ENCODE measurements at regions not wholly inside any gene's neighbourhood (a gene's known extent, or its start where the extent isn't known, plus 50 kb on each side); places are given as distances from the start of the nearest gene placed in this dataset.
A peak's percentile ranks its signal among the peaks of the same experiment; 100 is the strongest.
"Not testable (repeated sequence)": the region's sequence is repeated elsewhere in the genome, so short reads cannot be mapped to it uniquely, and the experiment has no call there.

DNA sequence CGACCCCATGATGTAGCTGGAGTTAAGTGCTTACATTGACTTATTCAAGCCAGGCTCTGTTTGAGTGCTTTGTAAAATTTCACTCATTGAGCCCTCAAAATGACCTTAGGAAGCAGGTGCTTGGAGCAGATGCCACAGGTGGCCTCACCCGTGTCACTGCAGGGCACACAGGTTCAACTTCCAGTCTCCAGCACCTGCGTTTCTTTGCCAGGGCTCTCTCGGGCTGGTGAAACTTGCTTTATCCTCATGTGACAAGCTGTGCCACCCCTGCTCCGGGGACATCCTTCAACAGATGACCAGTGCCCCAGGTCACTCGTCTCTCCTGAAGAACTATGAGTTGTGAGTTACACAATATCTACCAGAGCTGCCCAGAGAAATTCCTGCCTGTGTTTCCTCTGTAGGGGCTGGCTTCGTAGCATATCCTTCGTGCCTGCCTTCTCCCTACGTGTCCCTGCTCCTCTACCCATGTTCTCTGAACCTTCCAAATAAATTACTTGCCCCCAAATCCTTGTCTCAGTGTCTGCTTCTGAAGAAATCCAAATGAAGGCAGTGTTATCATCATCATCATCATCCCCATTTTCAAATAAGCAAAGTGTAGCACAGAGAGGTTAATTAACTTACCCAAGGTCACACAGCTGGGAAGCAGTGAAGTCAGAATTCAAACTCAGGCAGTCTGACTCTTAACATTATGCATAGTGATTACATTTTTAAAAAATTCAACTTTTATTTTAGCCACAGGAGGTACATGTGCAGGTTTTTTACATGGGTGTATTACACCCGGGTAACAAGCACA, 352.5 kb downstream of the NPIPA8 start:
- no peak for DNase-seq (ENCODE audit: low read depth)

DNA sequence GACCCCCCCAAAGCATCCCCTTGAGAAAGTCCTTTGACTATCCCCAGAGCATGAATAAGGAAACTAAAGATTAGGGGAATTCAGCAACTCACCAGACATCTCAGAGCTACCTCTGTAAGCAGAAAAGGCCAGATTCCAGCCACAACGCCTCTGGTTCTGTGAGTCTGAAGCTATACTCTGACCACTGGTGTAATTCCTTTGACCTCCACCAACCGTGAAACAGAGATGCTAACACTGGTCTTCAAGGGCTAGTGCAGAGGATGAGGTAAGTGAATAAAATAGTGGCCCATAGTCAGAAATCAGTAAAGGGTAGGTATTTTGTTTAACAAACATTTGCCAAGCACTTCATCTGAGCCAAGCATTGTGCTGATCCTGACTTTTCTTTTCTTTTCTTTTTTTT, 353.4 kb downstream of the NPIPA8 start:
- peak; percentile 0 for DNase-seq (ENCODE audit: low read depth)

DNA sequence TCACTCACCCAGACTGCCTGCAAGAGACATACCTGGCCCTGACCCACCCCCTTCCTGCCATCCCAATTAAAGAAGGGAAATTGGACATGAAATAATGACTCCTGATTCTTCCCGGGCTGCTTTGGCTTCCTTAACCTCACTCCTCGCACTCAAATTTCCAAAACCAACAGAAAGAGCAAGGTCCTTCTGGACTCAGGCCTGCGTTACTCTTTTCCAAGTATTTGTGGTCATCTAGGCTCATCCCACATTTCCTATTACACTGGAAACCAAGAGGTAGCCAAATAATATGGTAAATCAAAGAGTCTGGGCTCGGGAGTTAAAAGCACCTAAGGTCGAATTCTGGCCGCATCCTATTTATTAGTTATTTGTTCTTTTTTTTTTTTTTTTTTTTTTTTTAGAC, 359.3 kb downstream of the NPIPA8 start:
- DNase-seq (ENCODE audit: low read depth): no peak

DNA sequence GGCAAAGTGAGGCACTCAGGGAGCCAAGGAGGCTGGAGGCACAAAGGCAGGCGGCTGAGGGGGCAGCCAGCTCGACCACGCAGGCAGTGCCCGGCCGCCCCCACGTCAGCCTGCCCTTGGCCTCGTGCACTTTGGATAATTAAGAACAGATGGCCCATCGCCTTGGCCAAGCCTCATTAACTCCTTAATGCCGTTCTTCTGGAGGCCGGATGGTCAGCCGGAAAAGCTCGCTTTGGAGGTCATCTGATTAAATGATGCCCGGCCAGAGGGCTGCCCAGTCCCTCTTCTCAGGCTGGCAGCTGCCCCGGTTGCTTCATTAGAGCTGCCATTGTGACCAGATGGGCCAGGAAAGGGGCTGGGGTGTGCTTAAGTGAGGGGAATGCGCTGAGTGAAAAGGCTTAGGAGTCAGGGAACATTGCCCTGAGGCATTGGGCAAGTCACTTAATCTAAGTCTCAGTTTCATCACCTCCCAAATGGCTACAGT, 364.0 kb downstream of the NPIPA8 start:
- DNase-seq (ENCODE audit: low read depth): no peak

DNA sequence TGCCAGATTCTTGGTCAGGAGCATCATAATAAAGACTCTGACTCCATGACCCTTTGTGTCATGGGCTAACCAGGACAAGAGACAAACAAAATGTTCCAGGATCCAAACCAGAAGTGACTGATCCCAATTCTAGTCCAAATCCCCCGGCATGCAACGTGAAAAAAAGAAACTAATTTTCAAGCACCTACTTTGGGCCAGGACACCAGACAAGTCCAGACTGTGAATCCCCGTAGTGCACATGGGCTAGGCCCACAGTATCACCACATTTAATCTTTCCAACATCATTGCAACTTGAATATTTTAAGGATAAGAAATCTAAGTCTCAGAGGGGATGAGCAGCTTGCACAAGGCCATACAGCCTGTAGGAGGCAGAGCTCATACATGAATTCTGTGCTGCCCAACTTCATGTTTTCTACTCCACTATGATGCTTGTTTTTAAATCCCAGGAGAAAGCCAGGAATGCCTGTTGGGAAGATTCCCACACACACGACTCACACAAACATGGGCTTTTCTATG, 365.7 kb downstream of the NPIPA8 start:
- DNase-seq (ENCODE audit: low read depth): no peak

DNA sequence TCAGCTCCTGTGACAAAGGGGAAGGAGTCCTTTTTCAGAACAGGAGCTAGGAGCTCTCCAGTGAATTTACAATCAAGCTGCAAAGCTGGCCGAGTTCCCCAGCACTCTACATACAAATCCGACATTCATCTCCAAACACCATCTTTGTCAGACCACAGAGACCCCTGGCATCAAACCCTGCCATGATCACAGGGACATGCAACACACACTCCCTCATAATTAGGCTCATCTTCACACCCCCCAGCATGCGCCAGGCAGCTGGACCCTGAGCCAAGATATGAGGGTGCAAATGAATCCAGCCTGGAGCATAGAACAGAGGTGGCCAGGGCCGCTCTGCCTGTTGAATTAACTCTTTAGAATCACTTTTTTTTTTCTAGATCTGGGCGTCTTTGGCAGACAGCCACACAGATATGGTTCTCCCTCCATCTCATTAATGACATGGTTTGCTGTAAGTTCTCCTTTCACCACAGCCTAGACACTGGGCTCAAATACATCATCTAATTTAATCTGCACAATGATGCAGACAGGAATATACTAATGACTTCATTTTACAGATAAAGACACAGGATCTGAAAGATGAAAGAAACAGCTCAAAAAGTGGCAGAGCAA, 366.3 kb downstream of the NPIPA8 start:
- no peak for DNase-seq (ENCODE audit: low read depth)

DNA sequence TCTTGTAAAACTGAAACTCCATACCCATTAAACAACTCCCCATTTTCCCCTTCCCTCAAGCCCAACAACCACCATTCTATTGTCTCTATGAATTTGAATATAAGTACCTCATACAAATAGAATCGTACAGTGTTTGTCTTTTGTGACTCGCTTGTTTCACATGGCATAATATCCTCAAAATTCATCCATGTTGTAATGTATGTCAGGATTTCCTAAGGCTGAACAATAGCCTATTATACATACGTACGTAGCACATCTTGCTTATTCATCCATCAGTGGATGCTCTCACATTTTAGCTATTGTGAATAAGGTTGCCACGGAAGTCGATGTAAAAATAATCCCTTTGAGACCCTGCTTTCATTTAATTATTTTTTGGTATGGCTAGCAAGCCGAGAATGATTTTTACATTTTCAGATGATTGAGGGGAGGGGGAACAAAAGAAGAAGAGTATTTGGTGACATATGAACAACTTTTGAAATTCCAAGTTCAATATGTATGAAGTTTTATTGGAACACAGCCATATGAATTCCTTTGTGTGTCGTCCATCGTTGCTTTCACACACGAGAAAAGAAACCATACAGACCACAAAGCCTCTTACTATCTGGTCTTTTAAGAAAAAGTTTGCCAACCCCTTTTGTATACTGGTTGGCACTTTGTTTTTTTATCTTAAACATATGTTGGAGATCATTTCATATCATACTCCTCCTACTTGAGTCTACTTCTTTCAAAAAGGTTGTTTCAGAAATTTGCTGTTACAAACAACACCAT, 371.2 kb downstream of the NPIPA8 start:
- DNase-seq (ENCODE audit: low read depth): no peak

DNA sequence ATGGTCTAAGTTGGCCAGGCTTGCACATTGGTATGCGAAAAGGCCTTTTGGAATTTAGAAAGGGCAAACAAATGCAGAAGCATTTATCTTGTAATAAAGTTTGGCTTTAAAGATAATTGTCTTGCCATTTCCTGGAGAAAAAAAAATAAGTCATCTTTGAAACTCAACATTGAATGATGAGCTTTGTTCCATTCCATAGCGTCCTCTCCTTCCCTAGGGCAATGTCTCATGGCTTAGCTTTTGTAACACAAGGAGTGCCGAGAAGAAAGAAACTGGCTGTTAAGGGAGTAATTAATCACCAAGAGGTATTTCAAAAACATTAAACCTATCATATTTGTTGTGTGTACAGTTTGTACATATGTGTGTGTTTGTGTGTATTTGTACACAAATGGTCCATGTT, 372.3 kb downstream of the NPIPA8 start:
- DNase-seq (ENCODE audit: low read depth): no peak

DNA sequence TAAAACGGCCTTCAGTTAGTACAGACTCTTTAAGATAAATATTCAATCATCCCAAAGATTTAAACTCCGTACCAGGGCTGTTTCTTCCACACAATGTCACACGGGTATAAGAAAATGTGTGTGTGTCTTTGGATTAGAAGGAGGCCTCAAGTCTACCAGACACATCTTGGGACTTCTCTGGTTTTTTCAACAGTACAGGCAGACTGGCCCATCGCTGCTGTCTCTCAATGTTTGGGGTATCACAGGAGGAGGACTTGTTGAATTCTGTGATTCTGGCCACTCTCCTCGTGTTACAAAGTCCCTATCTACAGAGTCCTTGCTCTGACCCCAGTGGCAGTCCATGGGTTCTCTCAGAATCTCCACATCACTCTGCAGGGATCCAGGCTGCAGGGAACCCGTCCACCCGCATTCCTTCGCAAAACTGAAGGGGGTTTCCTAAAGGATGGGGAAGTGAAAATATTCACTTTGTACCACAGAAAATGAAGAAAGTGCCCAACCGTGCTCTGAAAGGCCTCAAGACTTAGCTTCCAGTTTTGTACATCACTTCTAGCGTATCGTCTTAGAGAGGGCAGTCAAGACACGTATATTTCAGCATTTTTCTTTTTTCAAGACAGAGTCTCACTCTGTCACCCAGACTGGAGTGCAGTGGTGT, 373.2 kb downstream of the NPIPA8 start:
- no peak for DNase-seq (ENCODE audit: low read depth)

DNA sequence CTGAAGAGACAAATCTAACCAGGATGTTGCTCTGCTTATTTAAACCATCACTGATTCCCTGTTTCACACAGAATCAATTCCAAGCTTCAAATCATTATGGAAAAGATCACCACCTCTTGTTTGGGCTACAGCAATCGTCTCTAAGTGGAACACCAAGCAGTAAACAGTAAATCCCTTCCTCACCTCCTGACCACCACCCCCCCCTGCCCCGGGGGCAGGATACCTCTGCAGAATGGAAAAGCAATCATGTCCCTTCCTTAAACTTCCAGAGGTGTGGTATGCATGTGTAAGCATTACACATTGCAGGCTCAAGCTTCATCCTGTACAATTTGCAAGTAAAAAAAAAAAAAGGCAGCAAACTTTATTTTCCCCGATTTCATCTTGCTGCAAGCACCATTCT, 373.8 kb downstream of the NPIPA8 start:
- DNase-seq (ENCODE audit: low read depth): no peak

DNA sequence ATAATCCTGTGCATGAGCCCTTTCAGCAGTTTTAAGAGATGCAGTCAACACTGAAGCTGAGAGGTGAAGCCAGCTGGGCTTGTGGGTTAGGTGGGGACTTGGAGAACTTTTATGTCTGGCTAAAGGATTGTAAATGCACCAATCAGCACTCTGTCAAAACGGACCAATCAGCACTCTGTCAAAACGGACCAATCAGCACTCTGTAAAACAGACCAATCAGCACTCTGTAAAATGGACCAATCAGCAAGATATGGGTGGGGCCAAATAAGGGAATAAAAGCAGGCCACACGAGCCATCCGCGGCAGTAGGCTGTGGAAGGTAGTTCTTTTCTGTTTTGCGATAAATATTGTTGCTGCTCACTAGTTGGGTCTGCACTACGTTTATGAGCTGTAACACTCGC, 374.7 kb downstream of the NPIPA8 start:
- DNase-seq (ENCODE audit: low read depth): not testable (repeated sequence)

DNA sequence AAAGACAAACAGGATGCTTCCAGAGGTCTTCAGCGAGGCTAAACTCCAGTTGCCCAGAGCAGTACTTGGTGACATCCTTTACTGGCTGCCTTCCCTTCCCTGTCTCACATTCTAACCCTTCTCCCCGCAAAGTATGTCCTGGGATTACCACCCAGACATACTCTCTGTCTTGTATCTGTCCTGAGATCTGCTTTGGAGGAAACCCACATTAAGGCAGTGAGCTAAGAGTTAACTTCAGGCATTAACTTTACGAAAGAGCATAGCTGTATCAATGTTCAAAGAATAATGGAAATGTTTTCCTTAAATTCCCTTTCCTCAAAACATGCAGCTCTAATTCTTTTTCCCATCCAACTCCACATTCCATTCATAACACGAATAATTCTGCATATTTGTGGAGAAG, 385.2 kb downstream of the NPIPA8 start:
- DNase-seq (ENCODE audit: low read depth): no peak

DNA sequence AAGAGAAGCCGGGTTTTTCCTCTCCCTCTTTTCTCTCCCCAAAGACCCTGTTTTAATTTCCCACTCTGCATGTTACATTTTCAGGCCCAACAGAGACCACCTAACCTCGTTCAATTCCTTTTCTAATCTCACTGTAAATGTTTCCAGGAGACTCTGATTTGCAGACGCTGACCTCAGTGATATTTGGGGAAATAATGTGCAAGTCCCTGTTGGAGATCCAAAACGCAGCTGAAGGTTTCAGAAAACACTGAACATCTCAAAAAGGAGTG, 386.6 kb downstream of the NPIPA8 start:
- no peak for DNase-seq (ENCODE audit: low read depth)

DNA sequence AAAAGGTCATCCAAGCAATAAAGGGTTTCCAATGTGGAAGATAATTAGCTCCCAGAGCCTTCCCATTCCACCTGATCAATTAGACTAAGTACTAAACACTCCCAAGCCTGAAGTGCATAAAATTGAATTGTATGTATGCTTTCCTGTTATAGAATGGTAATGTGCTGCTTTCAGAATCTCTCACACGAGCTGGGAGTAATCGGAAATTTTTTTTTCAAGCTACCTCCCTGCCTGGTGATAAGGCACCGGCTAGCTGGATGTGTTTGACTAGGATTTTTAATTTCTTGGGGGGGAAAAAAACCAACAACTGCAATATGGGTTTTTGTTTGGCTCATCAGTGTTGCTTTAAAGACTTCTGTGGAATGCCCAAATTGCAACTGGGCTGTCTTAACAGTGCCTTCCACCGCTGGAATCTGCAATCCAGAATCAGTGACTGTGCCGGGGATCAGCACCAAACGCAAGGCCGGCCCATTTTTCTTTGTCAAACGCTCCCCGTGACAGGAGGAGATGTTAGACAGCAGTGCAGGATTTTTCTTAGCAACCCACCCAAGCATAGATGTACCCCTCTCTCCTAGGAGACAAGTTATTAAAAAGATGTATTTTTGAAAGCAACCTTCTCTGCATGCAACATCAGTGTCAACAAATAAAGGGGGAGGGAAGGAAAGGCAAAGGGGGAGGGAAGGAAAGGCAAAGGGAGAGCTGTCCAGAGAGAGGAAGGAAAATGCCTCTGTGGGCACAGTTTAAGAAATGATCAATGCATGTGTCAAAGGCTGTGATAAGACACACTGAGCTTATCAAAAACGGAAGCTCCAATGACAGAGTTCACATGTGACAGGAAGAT, 387.2 kb downstream of the NPIPA8 start:
- no peak for DNase-seq (ENCODE audit: low read depth)

DNA sequence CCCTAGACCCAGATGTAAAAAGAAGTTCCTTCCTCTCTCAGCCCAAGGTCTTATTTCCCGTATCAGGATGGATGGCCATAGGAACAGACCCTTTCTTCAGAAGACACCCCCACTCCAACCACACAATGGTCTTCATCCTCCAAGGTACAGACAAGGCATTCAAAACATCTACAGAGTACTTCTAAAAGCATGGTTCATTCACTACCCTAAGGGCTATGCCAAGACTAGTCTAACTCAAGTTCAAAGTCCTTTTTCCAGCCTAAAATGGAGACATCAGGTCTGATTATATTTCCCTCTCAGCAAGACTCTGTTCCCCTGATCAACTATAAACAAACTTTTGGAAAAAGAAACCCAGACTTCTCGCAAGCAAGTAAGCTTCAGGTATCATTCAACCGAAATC, 388.9 kb downstream of the NPIPA8 start:
- DNase-seq (ENCODE audit: low read depth): no peak

DNA sequence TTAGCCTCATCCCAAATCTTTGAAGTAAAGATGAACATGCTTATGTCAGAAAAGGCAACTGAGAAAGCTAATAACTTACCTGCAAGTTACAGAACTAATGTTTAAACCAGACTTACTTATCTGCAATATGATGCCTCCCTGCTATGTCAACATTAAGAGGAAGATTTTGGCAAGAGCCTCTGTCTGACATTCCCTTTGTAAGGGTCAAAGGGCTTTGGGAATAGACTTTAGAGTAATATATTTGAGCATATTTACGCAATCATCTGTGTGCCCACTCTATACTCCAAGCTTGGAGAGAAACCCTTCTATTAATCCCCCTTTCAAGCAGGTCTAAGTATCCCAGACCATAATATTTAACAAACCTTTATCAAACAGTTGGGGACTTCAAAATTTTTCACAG, 389.4 kb downstream of the NPIPA8 start:
- DNase-seq (ENCODE audit: low read depth): no peak

DNA sequence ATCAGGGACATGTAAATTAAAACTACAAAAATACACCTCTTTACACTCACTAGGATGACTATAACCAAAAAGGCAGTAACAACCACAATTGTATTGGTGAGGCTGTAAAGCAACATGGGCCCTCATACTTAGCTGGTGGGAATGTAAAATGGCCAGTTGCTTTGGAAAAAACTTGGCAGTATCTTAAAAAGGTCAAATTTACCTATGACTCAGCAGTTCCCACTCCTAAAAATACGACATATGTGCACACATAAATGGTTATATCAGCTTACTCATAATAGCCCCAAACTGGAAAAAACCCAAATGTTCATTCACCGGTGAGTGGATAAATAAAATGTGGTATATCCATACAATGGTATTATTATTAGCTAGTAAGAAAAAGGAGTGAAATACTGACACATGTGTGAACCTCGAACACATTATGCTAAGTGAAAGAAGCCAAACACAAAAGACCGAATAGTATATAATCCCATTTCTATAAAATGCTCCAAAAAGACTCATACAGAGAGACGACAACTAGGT, 391.4 kb downstream of the NPIPA8 start:
- DNase-seq (ENCODE audit: low read depth): no peak

DNA sequence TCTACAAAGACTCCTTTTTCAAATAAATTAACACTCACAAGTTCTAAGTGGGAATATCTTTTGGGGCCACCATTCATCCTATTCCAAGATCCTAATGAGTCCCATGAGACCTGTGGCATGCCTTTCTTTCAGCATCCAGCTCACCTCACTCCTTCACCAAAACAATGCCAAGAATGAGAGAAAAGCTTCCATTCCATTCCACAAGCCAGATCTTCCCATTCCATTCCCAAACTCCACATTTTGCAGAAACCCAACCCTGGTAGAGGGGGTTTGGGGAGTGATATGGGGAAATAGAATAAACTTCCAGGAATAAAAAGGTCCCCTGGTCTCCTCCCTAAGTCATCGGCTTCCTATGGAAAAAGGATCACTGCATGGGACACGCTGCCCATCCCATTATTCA, 392.2 kb downstream of the NPIPA8 start:
- DNase-seq (ENCODE audit: low read depth): no peak

DNA sequence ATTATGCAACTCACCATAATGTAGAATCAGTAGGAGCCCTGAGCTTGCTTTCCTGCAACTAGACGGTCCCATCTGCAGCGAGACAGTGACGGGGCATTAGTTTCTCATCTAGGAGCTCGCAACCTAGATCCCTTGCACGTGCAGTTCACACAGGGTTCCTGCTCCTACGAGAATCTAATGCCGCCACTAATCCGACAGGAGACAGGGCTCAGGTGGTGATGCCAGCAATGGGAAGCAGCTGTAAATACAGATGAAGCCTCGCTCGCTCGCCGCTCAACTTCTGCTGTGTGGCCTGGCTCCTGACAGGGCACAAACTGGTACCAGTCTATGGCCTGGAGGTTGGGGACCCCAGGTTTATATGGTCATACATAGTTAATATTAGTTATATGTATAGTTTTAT, 394.5 kb downstream of the NPIPA8 start:
- DNase-seq (ENCODE audit: low read depth): no peak

DNA sequence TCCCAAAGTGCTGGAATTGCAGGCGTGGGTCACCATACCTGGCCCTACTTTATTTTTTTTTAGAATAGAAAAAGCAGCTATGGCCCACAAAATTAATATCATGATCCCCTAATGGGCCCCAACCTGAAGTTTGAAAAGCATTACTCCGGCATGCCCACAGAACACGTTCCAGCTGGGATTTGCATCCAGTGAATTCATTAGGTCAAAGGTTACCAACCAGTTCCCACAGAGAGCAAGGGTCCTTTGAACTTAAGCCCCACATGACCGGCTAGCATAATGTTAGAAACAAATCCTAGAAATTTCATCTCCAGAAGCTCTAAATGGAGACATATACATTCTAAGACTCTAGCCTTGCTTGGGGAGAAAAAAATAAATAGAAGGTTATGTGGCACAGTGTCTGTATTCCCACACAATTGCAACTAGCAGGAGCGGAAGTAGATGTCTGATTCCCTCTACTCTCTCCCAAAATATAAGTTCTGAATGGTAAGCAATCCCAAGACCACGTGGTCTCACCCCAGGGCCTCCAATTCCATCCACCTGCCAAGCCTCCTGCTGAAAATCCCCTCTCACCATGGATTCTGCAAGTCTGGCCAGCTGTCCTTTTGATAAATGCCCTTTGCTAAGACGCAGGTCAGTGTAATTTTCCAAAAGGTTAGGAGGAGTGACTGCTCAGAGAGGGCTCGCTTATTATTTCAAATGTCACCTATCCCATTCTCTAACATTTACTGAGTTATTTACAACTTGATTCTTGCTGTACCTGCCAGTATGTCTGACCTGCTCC, 395.8 kb downstream of the NPIPA8 start:
- no peak for DNase-seq (ENCODE audit: low read depth)

DNA sequence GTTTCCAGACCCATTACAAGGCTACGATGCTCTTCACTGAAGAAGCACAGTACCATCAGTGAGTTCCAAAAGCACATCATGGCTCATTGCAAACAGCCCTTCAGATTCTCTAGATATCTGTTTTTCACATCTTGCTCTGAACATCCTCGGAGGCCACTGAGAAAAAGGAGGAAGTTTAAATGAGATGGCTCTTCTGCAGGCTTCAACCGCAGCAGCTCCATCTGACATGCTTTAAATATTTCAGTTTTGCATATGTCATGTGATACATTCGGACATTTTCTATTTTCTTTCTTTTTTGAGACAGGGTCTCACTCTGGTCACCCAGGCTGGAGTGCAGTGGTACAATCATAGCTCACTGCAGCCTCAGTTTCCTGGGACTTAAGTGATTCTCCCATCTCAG, 396.8 kb downstream of the NPIPA8 start:
- no peak for DNase-seq (ENCODE audit: low read depth)

Data from ELR (cell line).